ENCODE measurements at regions not wholly inside any gene's neighbourhood (a gene's known extent, or its start where the extent isn't known, plus 50 kb on each side); places are given as distances from the start of the nearest gene placed in this dataset.

DNA sequence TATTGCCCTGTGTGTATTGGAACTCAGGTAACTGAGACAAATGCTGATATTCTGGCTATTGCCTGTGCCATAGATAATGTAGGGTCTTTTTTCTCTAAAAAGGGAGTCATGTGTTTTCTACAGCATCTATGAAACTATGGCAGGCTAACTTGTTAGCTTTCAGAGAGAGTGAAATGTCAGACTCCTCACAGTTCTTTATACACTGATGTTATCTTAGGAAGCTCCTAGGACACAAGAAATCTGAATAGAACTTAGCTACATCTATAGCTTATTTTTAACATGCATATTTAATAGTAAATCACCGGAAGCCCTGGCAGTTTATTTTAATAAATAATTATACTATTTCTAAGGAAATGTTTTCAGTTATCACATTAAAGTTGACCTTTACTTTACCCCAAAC is 369.6 kb downstream of the NAF1 start:
- TF ChIP-seq, protein P1, sequence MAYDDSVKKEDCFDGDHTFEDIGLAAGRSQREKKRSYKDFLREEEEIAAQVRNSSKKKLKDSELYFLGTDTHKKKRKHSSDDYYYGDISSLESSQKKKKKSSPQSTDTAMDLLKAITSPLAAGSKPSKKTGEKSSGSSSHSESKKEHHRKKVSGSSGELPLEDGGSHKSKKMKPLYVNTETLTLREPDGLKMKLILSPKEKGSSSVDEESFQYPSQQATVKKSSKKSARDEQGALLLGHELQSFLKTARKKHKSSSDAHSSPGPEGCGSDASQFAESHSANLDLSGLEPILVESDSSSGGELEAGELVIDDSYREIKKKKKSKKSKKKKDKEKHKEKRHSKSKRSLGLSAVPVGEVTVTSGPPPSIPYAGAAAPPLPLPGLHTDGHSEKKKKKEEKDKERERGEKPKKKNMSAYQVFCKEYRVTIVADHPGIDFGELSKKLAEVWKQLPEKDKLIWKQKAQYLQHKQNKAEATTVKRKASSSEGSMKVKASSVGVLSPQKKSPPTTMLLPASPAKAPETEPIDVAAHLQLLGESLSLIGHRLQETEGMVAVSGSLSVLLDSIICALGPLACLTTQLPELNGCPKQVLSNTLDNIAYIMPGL (CRISPR knock-in tag; IDR thresholded peaks at IDR 0.05; ENCODE audit: borderline replicate concordance): no peak
- TF ChIP-seq MYC (IDR thresholded peaks at IDR 0.05; ENCODE audit: borderline replicate concordance, low read length) (no peak), EP300 (IDR thresholded peaks at IDR 0.05) (no peak), MAZ (IDR thresholded peaks at IDR 0.05; ENCODE audit: borderline replicate concordance, low read depth, low read length) (no peak), SMC3 (IDR thresholded peaks at IDR 0.05) (no peak), POLR2A (IDR thresholded peaks at IDR 0.05; ENCODE audit: low read length) (no peak), JUN (IDR thresholded peaks at IDR 0.05) (no peak), HOXA7 (CRISPR knock-in tag; IDR thresholded peaks at IDR 0.05) (no peak)
- TF ChIP-seq, protein P2, sequence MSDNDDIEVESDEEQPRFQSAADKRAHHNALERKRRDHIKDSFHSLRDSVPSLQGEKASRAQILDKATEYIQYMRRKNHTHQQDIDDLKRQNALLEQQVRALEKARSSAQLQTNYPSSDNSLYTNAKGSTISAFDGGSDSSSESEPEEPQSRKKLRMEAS (IDR thresholded peaks at IDR 0.05): no peak
- TF ChIP-seq, protein P3, sequence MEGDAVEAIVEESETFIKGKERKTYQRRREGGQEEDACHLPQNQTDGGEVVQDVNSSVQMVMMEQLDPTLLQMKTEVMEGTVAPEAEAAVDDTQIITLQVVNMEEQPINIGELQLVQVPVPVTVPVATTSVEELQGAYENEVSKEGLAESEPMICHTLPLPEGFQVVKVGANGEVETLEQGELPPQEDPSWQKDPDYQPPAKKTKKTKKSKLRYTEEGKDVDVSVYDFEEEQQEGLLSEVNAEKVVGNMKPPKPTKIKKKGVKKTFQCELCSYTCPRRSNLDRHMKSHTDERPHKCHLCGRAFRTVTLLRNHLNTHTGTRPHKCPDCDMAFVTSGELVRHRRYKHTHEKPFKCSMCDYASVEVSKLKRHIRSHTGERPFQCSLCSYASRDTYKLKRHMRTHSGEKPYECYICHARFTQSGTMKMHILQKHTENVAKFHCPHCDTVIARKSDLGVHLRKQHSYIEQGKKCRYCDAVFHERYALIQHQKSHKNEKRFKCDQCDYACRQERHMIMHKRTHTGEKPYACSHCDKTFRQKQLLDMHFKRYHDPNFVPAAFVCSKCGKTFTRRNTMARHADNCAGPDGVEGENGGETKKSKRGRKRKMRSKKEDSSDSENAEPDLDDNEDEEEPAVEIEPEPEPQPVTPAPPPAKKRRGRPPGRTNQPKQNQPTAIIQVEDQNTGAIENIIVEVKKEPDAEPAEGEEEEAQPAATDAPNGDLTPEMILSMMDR (IDR thresholded peaks at IDR 0.05): no peak
- TF ChIP-seq, protein P4, sequence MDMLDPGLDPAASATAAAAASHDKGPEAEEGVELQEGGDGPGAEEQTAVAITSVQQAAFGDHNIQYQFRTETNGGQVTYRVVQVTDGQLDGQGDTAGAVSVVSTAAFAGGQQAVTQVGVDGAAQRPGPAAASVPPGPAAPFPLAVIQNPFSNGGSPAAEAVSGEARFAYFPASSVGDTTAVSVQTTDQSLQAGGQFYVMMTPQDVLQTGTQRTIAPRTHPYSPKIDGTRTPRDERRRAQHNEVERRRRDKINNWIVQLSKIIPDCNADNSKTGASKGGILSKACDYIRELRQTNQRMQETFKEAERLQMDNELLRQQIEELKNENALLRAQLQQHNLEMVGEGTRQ (IDR thresholded peaks at IDR 0.05): no peak
